HEK293T (cell line): ENCODE measurements at regions not wholly inside any gene's neighbourhood (a gene's known extent, or its start where the extent isn't known, plus 50 kb on each side); places are given as distances from the start of the nearest gene placed in this dataset.

ENCODE experiments used
- CTCF ChIA-PET: fragments of 350-600 bp; formaldehyde crosslinking; extraction: SDS; loops from one replicate; lab custom pipeline; 2021; ENCODE audit warnings: antibody characterized with exemption, inconsistent platforms; lab: Yijun Ruan, JAX
- POLR2A ChIA-PET: fragments of 350-600 bp; formaldehyde crosslinking; extraction: SDS; loops from one replicate; lab custom pipeline; 2020; ENCODE audit warnings: antibody characterized with exemption, inconsistent platforms; lab: Yijun Ruan, JAX
- DNase-seq: peaks from one replicate; pipeline ENCODE4 v3.0.0; 2012; ENCODE audit warnings: mixed read lengths; ENCODE audit errors: extremely low spot score
- ARNT ChIP-seq: fragments of 450-650 bp; IDR thresholded peaks from 2 replicates; pipeline ENCODE4 v1.6.1; 2017; ENCODE audit warnings: mild to moderate bottlenecking
- BHLHE40 ChIP-seq: fragments of 450-650 bp; IDR thresholded peaks from 2 replicates; pipeline ENCODE4 v1.6.1; 2016; ENCODE audit warnings: mild to moderate bottlenecking, moderate library complexity, borderline replicate concordance
- CTBP1 ChIP-seq: fragments of 450-650 bp; IDR thresholded peaks from 2 replicates; pipeline ENCODE4 v1.6.1; 2016; ENCODE audit warnings: borderline replicate concordance
- ELF4 ChIP-seq: fragments of 450-650 bp; IDR thresholded peaks from 2 replicates; pipeline ENCODE4 v1.6.1; 2017; ENCODE audit warnings: antibody characterized with exemption
- FOXA1 ChIP-seq: fragments of 450-650 bp; IDR thresholded peaks from 2 replicates; pipeline ENCODE4 v1.6.1; 2016; ENCODE audit warnings: mild to moderate bottlenecking
- FOXK2 ChIP-seq: fragments of 450-650 bp; IDR thresholded peaks from 2 replicates; pipeline ENCODE4 v1.6.1; 2016; ENCODE audit warnings: mild to moderate bottlenecking
- FOXM1 ChIP-seq: fragments of 450-650 bp; IDR thresholded peaks from 2 replicates; pipeline ENCODE4 v1.6.1; 2017; ENCODE audit warnings: mild to moderate bottlenecking, borderline replicate concordance
- HDGF ChIP-seq: fragments of 450-650 bp; IDR thresholded peaks from 2 replicates; pipeline ENCODE4 v1.6.1; 2017; ENCODE audit warnings: antibody characterized with exemption, borderline replicate concordance
- L3MBTL2 ChIP-seq: fragments of 450-650 bp; conservative IDR thresholded peaks from 2 replicates; pipeline ENCODE4 v1.6.1; 2016; ENCODE audit warnings: mild to moderate bottlenecking
- LEF1 ChIP-seq: fragments of 450-650 bp; IDR thresholded peaks from 2 replicates; pipeline ENCODE4 v1.6.1; 2017; ENCODE audit warnings: mild to moderate bottlenecking, borderline replicate concordance
- NFRKB ChIP-seq: fragments of 450-650 bp; IDR thresholded peaks from 2 replicates; pipeline ENCODE4 v1.6.1; 2016; ENCODE audit warnings: mild to moderate bottlenecking, moderate library complexity
- SP1 ChIP-seq: fragments of 450-650 bp; IDR thresholded peaks from 2 replicates; pipeline ENCODE4 v1.6.1; 2017
- SUZ12 ChIP-seq: fragments of 450-650 bp; IDR thresholded peaks from 2 replicates; pipeline ENCODE4 v1.6.1; 2016; ENCODE audit warnings: mild to moderate bottlenecking
- TARDBP ChIP-seq: fragments of 450-650 bp; IDR thresholded peaks from 2 replicates; pipeline ENCODE4 v1.6.1; 2016
- ZNF384 ChIP-seq: fragments of 450-650 bp; IDR thresholded peaks from 2 replicates; pipeline ENCODE4 v1.6.1; 2016
- TF ChIP-seq, protein P1 (sequence below): fragments of 450-650 bp; IDR thresholded peaks from 2 replicates; pipeline ENCODE4 v1.6.1; 2016

DNA sequence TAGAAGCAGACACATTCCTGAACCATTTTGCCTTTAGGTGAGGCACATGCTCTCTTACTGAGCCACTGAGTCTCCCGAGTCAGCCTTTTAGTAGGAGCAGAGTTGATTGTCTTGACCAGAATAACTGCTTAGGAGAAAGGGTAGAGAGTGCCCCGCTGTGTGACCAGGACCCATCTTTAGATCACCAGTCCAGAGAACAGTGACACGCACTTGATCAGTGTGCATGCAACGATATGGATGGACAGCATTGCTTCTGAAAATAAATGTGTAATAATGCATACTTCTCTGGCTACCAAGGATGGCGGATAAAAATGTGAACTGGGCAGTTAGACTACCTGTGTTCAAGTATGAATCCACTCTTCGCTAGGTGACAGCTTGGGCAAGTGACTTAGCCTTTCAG lies 897.7 kb downstream of the TRIML1 start:
- ChIA-PET POLR2A (no interaction called here), CTCF (no interaction called here)
- no peak for DNase-seq
- TF ChIP-seq TARDBP (no peak), FOXA1 (no peak), LEF1 (no peak), L3MBTL2 (no peak), NFRKB (no peak), ZNF384 (no peak), SP1 (no peak), BHLHE40 (no peak), HDGF (no peak), FOXM1 (no peak), ARNT (no peak), FOXK2 (no peak), SUZ12 (no peak), CTBP1 (no peak), ELF4 (no peak)
- TF ChIP-seq, protein P1, sequence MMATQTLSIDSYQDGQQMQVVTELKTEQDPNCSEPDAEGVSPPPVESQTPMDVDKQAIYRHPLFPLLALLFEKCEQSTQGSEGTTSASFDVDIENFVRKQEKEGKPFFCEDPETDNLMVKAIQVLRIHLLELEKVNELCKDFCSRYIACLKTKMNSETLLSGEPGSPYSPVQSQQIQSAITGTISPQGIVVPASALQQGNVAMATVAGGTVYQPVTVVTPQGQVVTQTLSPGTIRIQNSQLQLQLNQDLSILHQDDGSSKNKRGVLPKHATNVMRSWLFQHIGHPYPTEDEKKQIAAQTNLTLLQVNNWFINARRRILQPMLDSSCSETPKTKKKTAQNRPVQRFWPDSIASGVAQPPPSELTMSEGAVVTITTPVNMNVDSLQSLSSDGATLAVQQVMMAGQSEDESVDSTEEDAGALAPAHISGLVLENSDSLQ: no peak

DNA sequence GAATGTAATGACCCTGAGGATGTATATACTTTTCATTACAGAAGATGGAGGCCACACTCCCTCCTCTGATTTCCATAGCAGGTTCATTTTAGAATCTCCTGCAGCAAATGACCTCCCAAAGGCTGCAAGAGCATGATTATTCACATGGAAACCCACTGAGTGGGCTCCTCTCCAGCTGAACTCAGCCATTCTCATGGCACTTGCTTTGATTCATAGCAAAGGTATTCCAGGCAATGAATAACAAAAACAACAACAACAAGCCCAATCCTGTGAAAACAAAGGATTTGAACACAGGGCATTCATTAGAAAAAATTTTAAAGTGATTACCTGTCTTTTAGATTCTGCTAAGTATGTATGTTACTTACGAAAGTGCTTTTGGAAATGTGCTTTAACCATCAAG lies 894.0 kb upstream of the FRG1 start:
- no peak for TF ChIP-seq FOXA1
- no peak for TF ChIP-seq LEF1
- TF ChIP-seq TARDBP: no peak
- TF ChIP-seq ZNF384: no peak
- no peak for TF ChIP-seq CTBP1
- no peak for TF ChIP-seq SUZ12
- TF ChIP-seq FOXK2: no peak
- TF ChIP-seq FOXM1: no peak
- no peak for TF ChIP-seq HDGF
- no peak for TF ChIP-seq BHLHE40
- no peak for TF ChIP-seq ARNT
- no peak for TF ChIP-seq SP1
- no peak for TF ChIP-seq L3MBTL2
- TF ChIP-seq, protein P1: no peak
- TF ChIP-seq ELF4: no peak
- no peak for TF ChIP-seq NFRKB
- DNase-seq: no peak
- CTCF ChIA-PET: no interaction called here
- POLR2A ChIA-PET: no interaction called here

DNA sequence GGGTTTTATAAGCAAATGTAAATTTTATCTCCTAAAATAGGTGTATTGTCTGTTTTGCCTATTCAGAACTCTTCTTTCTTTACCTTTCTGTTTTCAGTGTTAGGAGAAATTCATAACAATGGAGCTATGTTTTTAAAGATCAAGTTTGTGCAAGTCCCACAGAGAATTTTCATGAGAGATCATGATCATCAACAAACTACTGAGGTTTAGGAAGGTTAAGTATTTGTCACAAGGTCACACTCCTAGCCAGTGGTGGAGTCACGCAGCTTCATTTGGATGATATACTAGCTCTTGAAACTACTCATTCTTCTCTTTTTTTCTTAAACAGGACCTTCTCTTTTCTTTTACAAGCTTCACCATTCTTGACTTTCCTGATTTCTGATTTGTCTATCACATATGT lies 892.6 kb upstream of the FRG1 start:
- ChIA-PET CTCF (no interaction called here), POLR2A (no interaction called here)
- TF ChIP-seq HDGF (no peak), LEF1 (no peak), TARDBP (no peak), ARNT (no peak), BHLHE40 (no peak), ZNF384 (no peak), FOXA1 (no peak), NFRKB (no peak), L3MBTL2 (no peak), SP1 (no peak)
- TF ChIP-seq, protein P1: no peak
- DNase-seq: no peak

DNA sequence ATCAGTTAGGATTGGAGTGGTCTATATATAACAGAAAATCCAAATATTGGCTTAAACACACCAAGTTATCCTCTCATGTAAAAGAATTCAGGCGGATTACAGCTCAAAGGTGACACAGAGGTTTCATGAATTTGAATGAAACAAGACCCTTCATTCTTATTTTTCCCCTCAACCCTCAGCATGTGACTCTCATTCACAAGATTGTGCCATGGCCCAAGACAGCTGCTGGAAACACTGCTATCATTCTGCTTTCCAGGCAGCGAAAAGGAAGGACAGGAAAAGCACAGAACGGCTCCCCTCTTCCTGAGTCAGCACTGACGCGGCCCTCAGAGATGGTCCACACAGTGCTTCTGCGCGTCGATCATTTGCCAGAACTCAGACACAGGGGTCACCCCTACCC lies 891.0 kb upstream of the FRG1 start:
- CTCF ChIA-PET: no interaction called here
- POLR2A ChIA-PET: no interaction called here
- no peak for DNase-seq
- no peak for TF ChIP-seq TARDBP
- TF ChIP-seq SP1: no peak
- TF ChIP-seq SUZ12: no peak
- TF ChIP-seq ELF4: no peak
- no peak for TF ChIP-seq FOXM1
- TF ChIP-seq, protein P1: no peak
- no peak for TF ChIP-seq NFRKB
- TF ChIP-seq FOXA1: no peak
- TF ChIP-seq HDGF: no peak
- TF ChIP-seq L3MBTL2: no peak
- TF ChIP-seq CTBP1: no peak
- TF ChIP-seq ARNT: no peak

DNA sequence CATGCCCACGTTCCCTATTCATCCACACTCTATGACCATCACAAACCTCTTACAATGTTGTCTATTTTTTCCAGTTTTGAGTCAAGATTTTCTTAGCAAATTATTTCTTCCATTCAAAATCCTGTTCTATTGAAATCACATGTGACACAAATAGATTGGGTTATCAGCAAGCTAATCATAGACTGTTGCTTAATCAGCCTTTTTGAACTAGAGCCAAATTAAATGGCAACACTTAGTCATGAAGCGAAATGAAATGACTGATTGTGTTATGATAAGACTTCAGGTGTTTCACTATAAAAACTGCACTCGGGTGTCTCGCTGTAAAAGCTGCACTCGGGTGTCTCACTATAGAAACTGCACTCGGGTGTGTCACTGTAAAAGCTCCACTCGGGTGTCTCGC lies 890.0 kb upstream of the FRG1 start:
- CTCF ChIA-PET: interaction anchor here (0.7 kb wide), 1 partner anchor 56 kb away, joined by 3 read pairs; no protein-coding TSS in a partner anchor
- DNase-seq: no peak
- TF ChIP-seq, protein P1: no peak
- TF ChIP-seq HDGF (no peak), SP1 (no peak)
- POLR2A ChIA-PET: no interaction called here
